BE2C (cell line): ENCODE measurements at regions not wholly inside any gene's neighbourhood (a gene's known extent, or its start where the extent isn't known, plus 50 kb on each side); places are given as distances from the start of the nearest gene placed in this dataset.

Experiments
- DNase-seq: peaks from one replicate; pipeline ENCODE4 v3.0.0-alpha.2; 2020
- H3K27me3 ChIP-seq: fragments of 250-450 bp; sonication (Bioruptor Pico); 2 replicates; pipeline ENCODE4 v1.5.1; 2020; ENCODE audit warnings: mild to moderate bottlenecking
- H3K36me3 ChIP-seq: fragments of 250-450 bp; sonication (Bioruptor Pico); 2 replicates; pipeline ENCODE4 v1.5.1; 2020; ENCODE audit warnings: mild to moderate bottlenecking
- H3K4me1 ChIP-seq: fragments of 250-450 bp; sonication (Bioruptor Pico); 2 replicates; pipeline ENCODE4 v1.5.1; 2020
- H3K4me3 ChIP-seq: 2 replicates; pipeline ENCODE4 v1.5.1; 2011; ENCODE audit warnings: low read depth, low read length
- H3K9me3 ChIP-seq: fragments of 250-450 bp; sonication (Bioruptor Pico); 2 replicates; pipeline ENCODE4 v1.5.1; 2020
- TF ChIP-seq, protein P1 (sequence below): IDR thresholded peaks from 2 replicates; pipeline ENCODE4 v1.5.1; 2012; ENCODE audit warnings: mild to moderate bottlenecking, low read depth, low read length

DNA sequence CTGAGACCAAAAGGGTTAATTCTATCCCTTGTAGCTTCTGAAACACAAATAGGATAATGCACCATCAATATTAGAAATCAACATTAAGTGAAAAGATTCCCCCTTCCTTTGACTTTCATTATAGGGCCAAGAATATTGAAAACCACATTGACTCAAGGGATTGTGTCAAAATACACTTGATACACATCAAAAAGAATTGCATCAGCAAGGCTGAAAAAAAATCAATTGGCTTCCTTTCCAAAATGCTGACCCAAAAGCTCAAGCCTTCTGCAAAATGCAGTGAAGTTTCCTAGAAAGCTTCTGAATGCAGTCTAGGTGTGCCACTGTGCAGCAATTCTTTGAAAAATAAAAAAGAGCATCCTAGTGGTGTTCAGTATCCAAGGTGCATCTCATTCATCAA, 674.4 kb downstream of the TOX3 start:
- Histone ChIP-seq H3K36me3 (no peaks in the 10 kb centered on the region), H3K9me3 (no peaks in the 10 kb centered on the region), H3K4me1 (no peaks in the 10 kb centered on the region), H3K27me3 (no peaks in the 10 kb centered on the region), H3K4me3 (no peak overlapping the region)
- no peak for DNase-seq
- TF ChIP-seq, protein P1, sequence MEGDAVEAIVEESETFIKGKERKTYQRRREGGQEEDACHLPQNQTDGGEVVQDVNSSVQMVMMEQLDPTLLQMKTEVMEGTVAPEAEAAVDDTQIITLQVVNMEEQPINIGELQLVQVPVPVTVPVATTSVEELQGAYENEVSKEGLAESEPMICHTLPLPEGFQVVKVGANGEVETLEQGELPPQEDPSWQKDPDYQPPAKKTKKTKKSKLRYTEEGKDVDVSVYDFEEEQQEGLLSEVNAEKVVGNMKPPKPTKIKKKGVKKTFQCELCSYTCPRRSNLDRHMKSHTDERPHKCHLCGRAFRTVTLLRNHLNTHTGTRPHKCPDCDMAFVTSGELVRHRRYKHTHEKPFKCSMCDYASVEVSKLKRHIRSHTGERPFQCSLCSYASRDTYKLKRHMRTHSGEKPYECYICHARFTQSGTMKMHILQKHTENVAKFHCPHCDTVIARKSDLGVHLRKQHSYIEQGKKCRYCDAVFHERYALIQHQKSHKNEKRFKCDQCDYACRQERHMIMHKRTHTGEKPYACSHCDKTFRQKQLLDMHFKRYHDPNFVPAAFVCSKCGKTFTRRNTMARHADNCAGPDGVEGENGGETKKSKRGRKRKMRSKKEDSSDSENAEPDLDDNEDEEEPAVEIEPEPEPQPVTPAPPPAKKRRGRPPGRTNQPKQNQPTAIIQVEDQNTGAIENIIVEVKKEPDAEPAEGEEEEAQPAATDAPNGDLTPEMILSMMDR: no peak

GRCh38 chr16:51870296-51870854, 676.6 kb downstream of the TOX3 start:
- Histone ChIP-seq H3K9me3 (no peaks in the 10 kb centered on the region), H3K4me3 (no peak overlapping the region), H3K36me3 (no peaks in the 10 kb centered on the region), H3K4me1 (no peaks in the 10 kb centered on the region), H3K27me3 (no peaks in the 10 kb centered on the region)
- TF ChIP-seq, protein P1: no peak
- no peak for DNase-seq

- H3K4me1 ChIP-seq: no peaks in the 10 kb centered on the region
- H3K9me3 ChIP-seq: no peaks in the 10 kb centered on the region
- H3K36me3 ChIP-seq: no peaks in the 10 kb centered on the region
- TF ChIP-seq, protein P1: no peak
- no peaks in the 10 kb centered on the region for H3K27me3 ChIP-seq
- H3K4me3 ChIP-seq: no peak overlapping the region
- no peak for DNase-seq
These were observed 677.8 kb downstream of the TOX3 start for GRCh38 chr16:51869176-51869575.

GRCh38 chr16:51868631-51869030, 678.3 kb downstream of the TOX3 start:
- Histone ChIP-seq H3K36me3 (no peaks in the 10 kb centered on the region), H3K4me3 (no peak overlapping the region), H3K27me3 (no peaks in the 10 kb centered on the region), H3K9me3 (no peaks in the 10 kb centered on the region), H3K4me1 (no peaks in the 10 kb centered on the region)
- no peak for DNase-seq
- TF ChIP-seq, protein P1: no peak

GRCh38 chr16:51867386-51868065, 679.4 kb downstream of the TOX3 start:
- Histone ChIP-seq H3K27me3 (no peaks in the 10 kb centered on the region), H3K36me3 (no peaks in the 10 kb centered on the region), H3K9me3 (no peaks in the 10 kb centered on the region), H3K4me3 (no peak overlapping the region), H3K4me1 (no peaks in the 10 kb centered on the region)
- TF ChIP-seq, protein P1: no peak
- DNase-seq: no peak

- Histone ChIP-seq H3K4me1 (no peaks in the 10 kb centered on the region; the same call in 1 of the 2 replicates), H3K36me3 (no peaks in the 10 kb centered on the region), H3K9me3 (no peaks in the 10 kb centered on the region), H3K4me3 (no peak overlapping the region), H3K27me3 (no peaks in the 10 kb centered on the region)
- no peak for DNase-seq
- TF ChIP-seq, protein P1: no peak
These were observed 682.4 kb downstream of the TOX3 start for GRCh38 chr16:51864575-51864974.
